GM23248 (cell line): ENCODE measurements at regions not wholly inside any gene's neighbourhood (a gene's known extent, or its start where the extent isn't known, plus 50 kb on each side); places are given as distances from the start of the nearest gene placed in this dataset.

Experiments used
- EZH2 ChIP-seq: fragments of 200-600 bp; sonication (generic); IDR thresholded peaks from 2 replicates; pipeline ENCODE4 v1.6.1; 2018; ENCODE audit warnings: antibody characterized with exemption, mild to moderate bottlenecking; ENCODE audit not compliant: insufficient read depth, poor library complexity, severe bottlenecking
- EZH2phosphoT487 ChIP-seq: fragments of 200-600 bp; sonication (generic); IDR thresholded peaks from 2 replicates; pipeline ENCODE4 v1.6.1; 2018; ENCODE audit warnings: antibody characterized with exemption, moderate library complexity, mild to moderate bottlenecking, low read depth; ENCODE audit not compliant: insufficient read depth

DNA sequence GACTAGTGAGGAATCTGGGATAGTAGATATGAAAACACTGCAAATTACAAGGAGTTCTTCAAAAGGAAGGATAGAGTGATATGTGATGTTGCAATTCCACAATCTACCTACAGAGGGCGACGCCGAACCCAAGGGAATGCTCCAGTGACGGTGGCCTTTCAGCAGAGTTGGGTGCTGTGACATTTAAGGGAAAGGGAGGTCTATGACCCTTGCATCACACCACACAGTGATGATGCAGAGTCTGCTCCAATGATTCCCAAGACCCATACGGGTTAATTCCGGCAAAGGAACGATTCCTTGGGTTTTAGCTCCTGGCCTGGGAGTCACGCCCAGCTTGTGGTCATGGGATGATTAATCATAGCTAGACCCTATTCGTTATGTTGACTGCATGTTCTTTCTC is 123.0 kb upstream of the IGSF21 start:
- TF ChIP-seq EZH2, result no peak
- no peak for TF ChIP-seq EZH2phosphoT487
